ENCODE measurements at regions not wholly inside any gene's neighbourhood (a gene's known extent, or its start where the extent isn't known, plus 50 kb on each side); places are given as distances from the start of the nearest gene placed in this dataset.

DNA sequence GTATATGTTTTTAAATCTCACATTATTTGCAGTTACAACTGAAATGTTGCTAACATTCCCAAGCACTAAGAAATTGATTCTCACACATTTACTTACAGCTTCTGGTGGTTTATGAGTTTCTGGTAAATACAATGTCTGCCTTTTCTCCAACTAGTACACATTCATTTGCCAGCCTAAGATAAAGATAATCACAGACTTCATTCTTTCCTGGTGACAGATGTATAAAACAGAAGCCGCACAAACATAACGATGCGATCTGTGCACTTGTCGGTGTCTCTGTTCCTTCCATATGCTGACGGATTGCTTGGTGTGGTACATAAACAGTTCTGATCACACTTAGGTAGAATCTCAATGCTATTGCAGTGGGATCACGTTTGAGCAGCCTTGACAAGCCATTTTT is 100.4 kb upstream of the DDX18 start:
- no peak for DNase-seq (ENCODE audit: low read depth)

- DNase-seq (ENCODE audit: low read depth): no peak
Measured at GRCh38 chr2:117714745-117715417, 99.6 kb upstream of the DDX18 start.

DNA sequence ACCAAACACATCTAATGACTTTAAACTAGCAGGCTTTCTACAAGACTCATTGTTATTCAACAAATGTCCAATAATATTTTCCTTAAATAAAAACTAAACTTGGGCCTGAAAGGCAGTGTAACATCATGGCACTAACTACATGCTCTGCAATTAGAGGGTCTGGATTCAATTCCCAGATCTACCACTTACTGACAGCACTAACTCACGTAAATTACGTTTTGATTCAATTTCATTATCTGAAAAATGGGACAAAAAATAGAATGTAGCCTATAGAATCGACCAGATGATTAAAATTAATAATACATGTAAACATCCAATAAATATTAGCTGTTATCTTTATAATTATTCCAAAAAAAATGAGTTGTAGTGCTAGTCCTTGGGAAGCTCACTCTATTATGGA is 98.0 kb upstream of the DDX18 start:
- no peak for DNase-seq (ENCODE audit: low read depth)

GRCh38 chr2:117717072-117717471 is 97.4 kb upstream of the DDX18 start:
- DNase-seq (ENCODE audit: low read depth): no peak

- DNase-seq (ENCODE audit: low read depth): no peak
Measured at GRCh38 chr2:117718048-117718447, 96.4 kb upstream of the DDX18 start.

GRCh38 chr2:117720765-117721164 is 93.7 kb upstream of the DDX18 start:
- DNase-seq (ENCODE audit: low read depth): no peak

GRCh38 chr2:117723483-117723882 is 91.0 kb upstream of the DDX18 start:
- DNase-seq (ENCODE audit: low read depth): no peak

- no peak for DNase-seq (ENCODE audit: low read depth)
Measured at GRCh38 chr2:117723888-117724434, 90.5 kb upstream of the DDX18 start.

- no peak for DNase-seq (ENCODE audit: low read depth)
Measured at GRCh38 chr2:117726747-117727146, 87.7 kb upstream of the DDX18 start.

DNA sequence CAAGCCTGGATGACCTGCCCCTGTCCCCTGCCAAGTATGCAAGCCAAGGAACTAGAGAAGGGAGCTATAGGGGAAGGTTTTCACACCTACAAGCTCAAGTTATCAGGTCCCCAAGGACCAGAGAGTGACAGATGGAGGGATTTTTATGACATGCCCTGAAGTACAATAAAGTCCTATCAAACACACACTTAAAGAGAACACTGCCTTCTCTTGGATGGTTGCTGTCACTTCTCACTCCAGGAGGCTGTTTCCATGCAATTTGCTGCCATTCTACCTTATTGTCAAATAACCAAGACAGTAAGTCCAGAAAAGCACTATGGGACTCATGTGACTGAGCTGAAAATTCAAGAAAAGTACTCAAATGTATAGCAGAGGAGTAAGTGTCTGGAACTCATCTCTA is 76.6 kb upstream of the DDX18 start:
- no peak for DNase-seq (ENCODE audit: low read depth)

DNA sequence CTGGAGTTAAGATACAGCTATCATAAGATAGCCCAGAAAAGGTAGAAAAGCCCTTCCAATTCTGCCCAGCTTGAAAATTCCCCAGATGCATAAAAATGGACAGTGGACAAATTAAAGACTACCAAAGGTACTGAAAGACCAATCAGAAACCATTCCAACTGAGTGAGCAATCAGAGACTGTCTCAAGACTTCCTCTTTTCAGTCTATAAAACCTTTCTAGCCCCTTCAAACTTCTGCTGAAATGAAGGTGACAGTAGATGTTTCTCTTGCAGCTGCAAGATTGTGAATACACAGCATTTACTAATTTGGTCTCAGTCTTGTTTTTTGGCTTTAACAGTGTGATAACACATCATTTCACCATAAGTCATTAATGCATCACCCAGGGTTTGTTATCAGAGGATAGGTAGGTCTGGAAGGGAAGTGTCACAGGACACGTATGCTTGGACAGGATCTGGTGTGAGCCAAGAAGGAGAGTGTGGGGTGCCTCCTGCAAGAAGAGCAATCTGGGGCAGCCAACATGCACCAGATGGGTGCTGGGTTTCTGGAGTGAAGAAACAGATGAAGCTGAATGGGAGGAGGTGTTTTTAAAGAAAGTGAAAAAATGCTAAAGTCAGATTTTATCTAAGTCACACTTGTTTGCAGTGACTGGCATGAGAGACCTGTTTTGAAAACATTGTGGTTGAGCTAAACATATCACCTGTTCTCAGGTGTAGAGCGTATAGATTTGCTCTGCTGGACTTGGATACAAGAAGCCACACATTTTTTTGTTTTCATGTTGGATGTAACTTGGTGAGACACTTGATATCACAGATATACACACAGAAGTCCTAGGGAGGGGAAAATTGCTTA is 75.3 kb upstream of the DDX18 start:
- no peak for DNase-seq (ENCODE audit: low read depth)

GRCh38 chr2:117745537-117745936 is 69.0 kb upstream of the DDX18 start:
- no peak for DNase-seq (ENCODE audit: low read depth)

DNA sequence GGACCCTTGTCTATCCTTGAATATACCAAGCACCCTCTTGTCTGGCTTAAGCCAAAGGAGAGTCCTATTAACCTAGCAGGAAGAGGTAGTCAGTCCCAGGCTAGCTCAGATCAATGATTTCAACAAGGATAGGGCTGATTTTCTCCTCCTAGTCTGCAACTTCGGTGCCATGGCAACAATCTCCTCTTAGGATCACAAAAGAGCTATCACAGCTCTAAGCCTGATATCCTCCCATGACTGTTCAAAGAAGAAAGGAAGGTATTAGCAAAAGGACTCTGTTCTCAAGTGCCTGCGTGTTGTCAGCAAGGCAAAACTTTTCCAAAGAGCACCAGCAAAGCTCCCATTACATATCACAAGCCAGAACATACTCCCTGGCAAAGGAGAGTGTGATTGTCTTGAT is 58.7 kb upstream of the DDX18 start:
- no peak for DNase-seq (ENCODE audit: low read depth)

- DNase-seq (ENCODE audit: low read depth): no peak
Measured at GRCh38 chr2:117760916-117761315, 53.6 kb upstream of the DDX18 start.

DNA sequence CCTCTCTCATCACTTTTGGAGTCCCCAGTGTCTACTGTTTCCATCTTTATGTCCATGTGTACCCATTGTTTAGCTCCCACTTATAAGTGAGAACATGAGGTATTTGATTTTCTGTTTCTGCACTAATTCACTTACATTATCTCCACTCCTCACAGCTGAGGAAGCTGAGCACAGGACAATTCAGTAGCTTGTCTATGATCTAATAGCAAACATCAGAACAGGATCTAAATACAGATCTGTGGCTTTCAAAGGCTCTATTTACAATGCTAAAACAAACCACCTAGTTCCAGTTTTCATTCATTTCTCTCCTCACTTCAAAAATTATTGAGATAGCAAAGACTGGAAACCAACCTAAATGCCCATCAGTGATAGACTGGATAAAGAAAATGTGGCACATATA is 52.0 kb upstream of the DDX18 start:
- no peak for DNase-seq (ENCODE audit: low read depth)

- no peak for DNase-seq (ENCODE audit: low read depth)
Measured at GRCh38 chr2:117763804-117764203, 50.7 kb upstream of the DDX18 start.

All from iris pigment epithelial cell (primary cell).